GM21717 (cell line): ENCODE measurements at regions not wholly inside any gene's neighbourhood (a gene's known extent, or its start where the extent isn't known, plus 50 kb on each side); places are given as distances from the start of the nearest gene placed in this dataset.
"Not testable (repeated sequence)": the region's sequence is repeated elsewhere in the genome, so short reads cannot be mapped to it uniquely, and the experiment has no call there.

Source experiments
- ATAC-seq: cut with Tn5 transposase; IDR thresholded peaks from one replicate; pipeline ENCODE4 v1.9.1; 2021; ENCODE audit warnings: mild to moderate bottlenecking, moderate library complexity; ENCODE audit not compliant: unreplicated experiment

GRCh38 chr1:147071142-147071541 lies 101.1 kb downstream of the PRKAB2 start:
- no peak for ATAC-seq

GRCh38 chr1:147062956-147063355 lies 109.3 kb downstream of the PRKAB2 start:
- no peak for ATAC-seq

GRCh38 chr1:147061880-147062279 lies 110.4 kb downstream of the PRKAB2 start:
- not testable (repeated sequence) for ATAC-seq

- no peak for ATAC-seq
Observed at GRCh38 chr1:147053269-147053668, 115.1 kb downstream of the NBPF12 start.

- ATAC-seq = no peak
Observed at GRCh38 chr1:147052677-147053076, 114.6 kb downstream of the NBPF12 start.

- ATAC-seq = no peak
Observed at GRCh38 chr1:147052143-147052542, 114.0 kb downstream of the NBPF12 start.

GRCh38 chr1:147051136-147051535 lies 113.0 kb downstream of the NBPF12 start:
- ATAC-seq = no peak

GRCh38 chr1:147050654-147051053 lies 112.5 kb downstream of the NBPF12 start:
- ATAC-seq = no peak

- peak; percentile 64 for ATAC-seq
Observed at GRCh38 chr1:147046863-147047394, 108.8 kb downstream of the NBPF12 start.

- ATAC-seq = peak; percentile 46
Observed at GRCh38 chr1:147046189-147046862, 108.2 kb downstream of the NBPF12 start.
